MM.1S (cell line): ENCODE measurements at regions not wholly inside any gene's neighbourhood (a gene's known extent, or its start where the extent isn't known, plus 50 kb on each side); places are given as distances from the start of the nearest gene placed in this dataset.

Source experiments
- DNase-seq: peaks from one replicate; pipeline ENCODE4 v3.0.0-alpha.2; 2015
- H2AFZ ChIP-seq: fragments of 300-600 bp; sonication (generic); 2 replicates; pipeline ENCODE4 v1.6.0; 2016; ENCODE audit warnings: antibody characterized with exemption, low read length
- H3F3A ChIP-seq: fragments of 300-600 bp; sonication (generic); 2 replicates; pipeline ENCODE4 v1.6.1; 2016; ENCODE audit warnings: mild to moderate bottlenecking, antibody characterized with exemption, low read length, moderate library complexity, mixed read lengths; ENCODE audit not compliant: insufficient read depth
- H3K27ac ChIP-seq: fragments of 300-600 bp; sonication (generic); 2 replicates; pipeline ENCODE4 v1.5.1; 2016; ENCODE audit warnings: mild to moderate bottlenecking, low read length
- H3K27me3 ChIP-seq: fragments of 300-600 bp; sonication (generic); replicated peaks from 2 replicates; pipeline ENCODE4 v1.6.0; 2016; ENCODE audit warnings: low read length; ENCODE audit not compliant: insufficient read depth
- H3K36me3 ChIP-seq: fragments of 300-600 bp; sonication (generic); replicated peaks from 2 replicates; pipeline ENCODE4 v1.6.1; 2016; ENCODE audit warnings: mild to moderate bottlenecking, low read length, mixed read lengths; ENCODE audit not compliant: insufficient read depth
- H3K4me1 ChIP-seq: fragments of 300-600 bp; sonication (generic); 2 replicates; pipeline ENCODE4 v1.6.1; 2016; ENCODE audit warnings: low read length, mixed read lengths
- H3K4me2 ChIP-seq: fragments of 300-600 bp; sonication (generic); 2 replicates; pipeline ENCODE4 v1.6.0; 2016; ENCODE audit warnings: low read depth, low read length
- H3K4me3 ChIP-seq: fragments of 300-600 bp; sonication (generic); 2 replicates; pipeline ENCODE4 v1.5.1; 2016; ENCODE audit warnings: low read length, mixed read lengths
- H3K79me2 ChIP-seq: fragments of 300-600 bp; sonication (generic); 2 replicates; pipeline ENCODE4 v1.6.1; 2016; ENCODE audit warnings: mixed run types, low read length, mixed read lengths
- H3K9ac ChIP-seq: fragments of 300-600 bp; sonication (generic); 2 replicates; pipeline ENCODE4 v1.6.1; 2016; ENCODE audit warnings: low read length, mixed read lengths
- H3K9me2 ChIP-seq: fragments of 300-600 bp; sonication (generic); replicated peaks from 2 replicates; pipeline ENCODE4 v1.6.1; 2016; ENCODE audit warnings: mild to moderate bottlenecking, low read length, mixed read lengths; ENCODE audit not compliant: insufficient read depth
- H3K9me3 ChIP-seq: fragments of 300-600 bp; sonication (generic); replicated peaks from 2 replicates; pipeline ENCODE4 v1.6.1; 2016; ENCODE audit warnings: mild to moderate bottlenecking, low read length, mixed read lengths; ENCODE audit not compliant: insufficient read depth
- H4K20me1 ChIP-seq: fragments of 300-600 bp; sonication (generic); 2 replicates; pipeline ENCODE4 v1.6.1; 2016; ENCODE audit warnings: mild to moderate bottlenecking, low read length, moderate library complexity, mixed read lengths; ENCODE audit not compliant: insufficient read depth
- EZH2 ChIP-seq: fragments of 300-600 bp; sonication (generic); optimal IDR thresholded peaks from 2 replicates; pipeline ENCODE3; 2017; ENCODE audit warnings: low read depth, mild to moderate bottlenecking, antibody characterized with exemption, low read length, mixed read lengths
- EZH2phosphoT487 ChIP-seq: fragments of 300-600 bp; sonication (generic); IDR thresholded peaks from 2 replicates; pipeline ENCODE4 v1.6.1; 2018; ENCODE audit warnings: antibody characterized with exemption, low read length
- TF ChIP-seq, protein P1 (sequence below): fragments of 300-600 bp; sonication (generic); IDR thresholded peaks from 2 replicates; pipeline ENCODE4 v1.5.1; 2016; ENCODE audit warnings: antibody characterized with exemption, low read length, mixed read lengths

- Histone ChIP-seq H3K4me1 (no peaks in the 10 kb centered on the region), H3K4me3 (no peak overlapping the region), H3F3A (no peaks in the 10 kb centered on the region), H2AFZ (no peak overlapping the region), H4K20me1 (no peaks in the 10 kb centered on the region), H3K79me2 (no peaks in the 10 kb centered on the region), H3K9me2 (no peaks in the 10 kb centered on the region), H3K27me3 (no peaks in the 10 kb centered on the region), H3K9me3 (no peaks in the 10 kb centered on the region), H3K9ac (no peak overlapping the region), H3K4me2 (no peak overlapping the region), H3K36me3 (no peaks in the 10 kb centered on the region), H3K27ac (no peak overlapping the region)
- no peak for DNase-seq
- TF ChIP-seq, protein P1, sequence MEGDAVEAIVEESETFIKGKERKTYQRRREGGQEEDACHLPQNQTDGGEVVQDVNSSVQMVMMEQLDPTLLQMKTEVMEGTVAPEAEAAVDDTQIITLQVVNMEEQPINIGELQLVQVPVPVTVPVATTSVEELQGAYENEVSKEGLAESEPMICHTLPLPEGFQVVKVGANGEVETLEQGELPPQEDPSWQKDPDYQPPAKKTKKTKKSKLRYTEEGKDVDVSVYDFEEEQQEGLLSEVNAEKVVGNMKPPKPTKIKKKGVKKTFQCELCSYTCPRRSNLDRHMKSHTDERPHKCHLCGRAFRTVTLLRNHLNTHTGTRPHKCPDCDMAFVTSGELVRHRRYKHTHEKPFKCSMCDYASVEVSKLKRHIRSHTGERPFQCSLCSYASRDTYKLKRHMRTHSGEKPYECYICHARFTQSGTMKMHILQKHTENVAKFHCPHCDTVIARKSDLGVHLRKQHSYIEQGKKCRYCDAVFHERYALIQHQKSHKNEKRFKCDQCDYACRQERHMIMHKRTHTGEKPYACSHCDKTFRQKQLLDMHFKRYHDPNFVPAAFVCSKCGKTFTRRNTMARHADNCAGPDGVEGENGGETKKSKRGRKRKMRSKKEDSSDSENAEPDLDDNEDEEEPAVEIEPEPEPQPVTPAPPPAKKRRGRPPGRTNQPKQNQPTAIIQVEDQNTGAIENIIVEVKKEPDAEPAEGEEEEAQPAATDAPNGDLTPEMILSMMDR = no peak
- TF ChIP-seq EZH2 (no peak), EZH2phosphoT487 (no peak)
These were observed 77.4 kb downstream of the RTP5 start for GRCh38 chr2:241947004-241947350.

- Histone ChIP-seq H4K20me1 (no peaks in the 10 kb centered on the region), H3F3A (no peaks in the 10 kb centered on the region), H3K9me3 (no peaks in the 10 kb centered on the region), H3K4me3 (no peak overlapping the region), H3K36me3 (no peaks in the 10 kb centered on the region), H2AFZ (no peak overlapping the region), H3K9me2 (no peaks in the 10 kb centered on the region), H3K9ac (no peak overlapping the region), H3K4me1 (no peaks in the 10 kb centered on the region), H3K27me3 (no peaks in the 10 kb centered on the region), H3K4me2 (no peak overlapping the region), H3K79me2 (no peaks in the 10 kb centered on the region), H3K27ac (no peak overlapping the region)
- TF ChIP-seq, protein P1 = no peak
- TF ChIP-seq EZH2phosphoT487 (no peak), EZH2 (no peak)
- no peak for DNase-seq
These were observed 77.9 kb downstream of the RTP5 start for GRCh38 chr2:241947401-241947800.

DNA sequence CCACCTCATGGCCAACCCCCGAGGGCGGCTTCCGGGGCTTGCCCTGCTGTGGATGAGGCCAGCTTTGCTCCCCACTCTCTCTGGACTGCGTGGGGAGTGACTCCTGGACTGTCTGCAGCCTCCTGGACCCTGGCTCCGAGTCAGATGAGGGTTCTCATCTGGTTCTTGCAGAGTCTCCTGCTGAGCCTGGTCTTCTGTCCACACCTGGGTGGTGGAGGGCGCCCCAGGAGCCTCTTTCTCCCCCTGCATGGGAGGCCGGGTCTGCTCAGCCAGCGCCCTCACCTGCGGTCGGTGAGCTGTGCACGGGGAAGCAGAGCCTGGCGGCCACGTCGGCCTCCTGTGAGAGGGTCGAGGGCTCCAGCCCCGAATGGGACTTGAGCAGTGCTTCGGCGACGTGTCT lies 78.3 kb downstream of the RTP5 start:
- Histone ChIP-seq H2AFZ (no peak overlapping the region), H3K79me2 (no peaks in the 10 kb centered on the region), H3K27me3 (no peaks in the 10 kb centered on the region), H3K9ac (no peak overlapping the region), H3K9me2 (no peaks in the 10 kb centered on the region), H4K20me1 (no peaks in the 10 kb centered on the region), H3K4me3 (no peak overlapping the region), H3F3A (no peaks in the 10 kb centered on the region), H3K4me2 (no peak overlapping the region), H3K36me3 (no peaks in the 10 kb centered on the region), H3K4me1 (no peaks in the 10 kb centered on the region), H3K27ac (no peak overlapping the region), H3K9me3 (no peaks in the 10 kb centered on the region)
- DNase-seq = no peak
- TF ChIP-seq EZH2phosphoT487 (no peak), EZH2 (no peak)
- TF ChIP-seq, protein P1 = no peak
